Right lobe of liver (tissue), 6 donors: ENCODE measurements at regions not wholly inside any gene's neighbourhood (a gene's known extent, or its start where the extent isn't known, plus 50 kb on each side); places are given as distances from the start of the nearest gene placed in this dataset.

ENCODE experiments used
- ATAC-seq, 4 donors: fragments of 200-7000 bp; cut with Tn5 transposase; one replicate each; pipeline ENCODE4 v1.9.1; 2020; ENCODE audit warnings: mild to moderate bottlenecking in 4 of 4, moderate library complexity in 4 of 4
- DNase-seq, 3 donors: peaks; one replicate each; pipeline ENCODE4 v3.0.0-alpha.2; 2020
- H3K27ac ChIP-seq, 3 donors: fragments of 200-600 bp; one replicate each; pipeline ENCODE4 v1.8.0; 2022
- H3K27me3 ChIP-seq, 2 donors: fragments of 200-600 bp; one replicate each; pipeline ENCODE4 v1.8.0; 2022
- H3K36me3 ChIP-seq, 4 donors: fragments of 200-600 bp; sonication (generic) in 1 of 4; one replicate each; pipeline versions ENCODE4 v1.5.1 to v1.8.0; 2017 to 2022; ENCODE audit warnings: control low read depth in 1 of 4
- H3K4me1 ChIP-seq, 4 donors: fragments of 200-600 bp; sonication (generic) in 1 of 4; one replicate each; pipeline versions ENCODE4 v1.5.1 to v1.8.0; 2017 to 2022; ENCODE audit warnings: control low read depth in 1 of 4
- H3K4me3 ChIP-seq, 3 donors: fragments of 200-600 bp; one replicate each; pipeline ENCODE4 v1.8.0; 2022
- H3K9me3 ChIP-seq, 4 donors: fragments of 200-600 bp; sonication (generic) in 1 of 4; one replicate each; pipeline versions ENCODE4 v1.5.1 to v1.8.0; 2017 to 2022; ENCODE audit warnings: control low read depth in 1 of 4
- POLR2A ChIP-seq: fragments of 450-650 bp; IDR thresholded peaks from one replicate; pipeline ENCODE4 v1.6.1; 2017; ENCODE audit warnings: antibody characterized with exemption, mild to moderate bottlenecking
- WGBS: methylation state at CpG from one replicate; pipeline ENCODE4 v1.1.6; 2018; ENCODE audit warnings: low coverage, low lambda C conversion rate; ENCODE audit not compliant: insufficient coverage; ENCODE audit errors: missing lambda C conversion rate; 5-methylcytosine and 5-hydroxymethylcytosine counted together
- intact Hi-C, 2 donors: fragments of 100-400 bp; cut with DNase I; formaldehyde crosslinking; loops; one replicate each; pipeline versions ENCODE4 v1.11.2 to v1.14.1; 2022
- TF ChIP-seq, protein P1 (sequence below), 4 donors: fragments of 200-600 bp in 3 of 4; fragments of 450-650 bp in 1 of 4; IDR thresholded peaks; one replicate each; pipeline versions ENCODE4 v1.5.1 to v1.8.0; 2016 to 2022; ENCODE audit warnings: antibody characterized with exemption in 4 of 4, mild to moderate bottlenecking in 2 of 4
- donor health status: DM: no; HTN: yes; CAD: no.
- donor health status: DM: no; HTN: no; CAD: no.
- donor health status: DM: no; HTN: no; CAD: no.
- donor health status: DM: no; HTN: yes; CAD: no.
- donor health status: DM: no; HTN: yes; CAD: no.

DNA sequence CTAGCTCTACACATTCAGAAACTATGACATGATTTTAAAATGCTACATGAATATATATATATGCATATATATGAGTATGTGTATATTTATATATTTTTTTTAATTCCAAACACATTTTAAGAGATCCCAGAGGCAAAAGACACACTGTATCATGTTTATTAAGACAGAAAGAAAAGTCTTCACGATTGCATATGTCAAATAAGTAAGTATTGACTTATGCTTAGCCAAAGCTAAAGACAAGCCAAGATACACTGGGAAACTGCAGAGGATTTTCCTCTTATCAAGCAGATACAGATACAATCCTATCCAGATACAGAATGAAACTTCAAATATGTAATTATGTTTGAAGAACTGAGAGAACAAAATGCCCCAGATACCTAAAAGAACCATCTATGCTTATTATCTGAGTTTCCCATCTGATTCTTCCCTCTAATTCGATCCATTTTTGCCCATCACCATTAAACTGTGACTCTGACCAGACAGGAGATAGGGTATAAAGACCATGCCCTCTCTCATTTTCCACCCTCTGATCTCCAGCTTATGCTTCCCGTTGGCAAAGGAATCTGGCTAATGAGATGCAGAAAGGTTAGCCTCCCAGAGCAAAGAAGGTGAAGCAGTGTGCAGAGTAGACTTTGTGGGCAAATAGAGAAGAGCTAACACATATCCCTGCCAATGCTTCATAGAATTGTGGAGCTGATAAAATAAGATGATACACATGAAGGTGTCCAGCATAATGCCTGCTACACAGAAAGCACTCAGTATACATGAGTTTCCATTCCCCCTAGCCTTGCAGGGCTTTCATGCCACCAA is 131.0 kb upstream of the TARS1 start:
- Histone ChIP-seq H3K9me3 (no peaks in the 10 kb centered on the region), H3K27me3 (no peaks in the 10 kb centered on the region), H3K27ac (no peak overlapping the region), H3K4me3 (no peak overlapping the region), H3K36me3 (no peaks in the 10 kb centered on the region), H3K4me1 (peaks cover 0 to 15% (median 7%) of the 10 kb centered on the region in 4 donors)
- WGBS: 37% methylated on average over 3 of the region's 3 CpGs
- intact Hi-C loops: no loop called here
- ATAC-seq: peak in 3 of 4 donors; percentile 33 to 69 (median 41)
- DNase-seq: no peak
- TF ChIP-seq POLR2A: no peak
- TF ChIP-seq, protein P1, sequence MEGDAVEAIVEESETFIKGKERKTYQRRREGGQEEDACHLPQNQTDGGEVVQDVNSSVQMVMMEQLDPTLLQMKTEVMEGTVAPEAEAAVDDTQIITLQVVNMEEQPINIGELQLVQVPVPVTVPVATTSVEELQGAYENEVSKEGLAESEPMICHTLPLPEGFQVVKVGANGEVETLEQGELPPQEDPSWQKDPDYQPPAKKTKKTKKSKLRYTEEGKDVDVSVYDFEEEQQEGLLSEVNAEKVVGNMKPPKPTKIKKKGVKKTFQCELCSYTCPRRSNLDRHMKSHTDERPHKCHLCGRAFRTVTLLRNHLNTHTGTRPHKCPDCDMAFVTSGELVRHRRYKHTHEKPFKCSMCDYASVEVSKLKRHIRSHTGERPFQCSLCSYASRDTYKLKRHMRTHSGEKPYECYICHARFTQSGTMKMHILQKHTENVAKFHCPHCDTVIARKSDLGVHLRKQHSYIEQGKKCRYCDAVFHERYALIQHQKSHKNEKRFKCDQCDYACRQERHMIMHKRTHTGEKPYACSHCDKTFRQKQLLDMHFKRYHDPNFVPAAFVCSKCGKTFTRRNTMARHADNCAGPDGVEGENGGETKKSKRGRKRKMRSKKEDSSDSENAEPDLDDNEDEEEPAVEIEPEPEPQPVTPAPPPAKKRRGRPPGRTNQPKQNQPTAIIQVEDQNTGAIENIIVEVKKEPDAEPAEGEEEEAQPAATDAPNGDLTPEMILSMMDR (IDR thresholded peaks at IDR 0.05): no peak

DNA sequence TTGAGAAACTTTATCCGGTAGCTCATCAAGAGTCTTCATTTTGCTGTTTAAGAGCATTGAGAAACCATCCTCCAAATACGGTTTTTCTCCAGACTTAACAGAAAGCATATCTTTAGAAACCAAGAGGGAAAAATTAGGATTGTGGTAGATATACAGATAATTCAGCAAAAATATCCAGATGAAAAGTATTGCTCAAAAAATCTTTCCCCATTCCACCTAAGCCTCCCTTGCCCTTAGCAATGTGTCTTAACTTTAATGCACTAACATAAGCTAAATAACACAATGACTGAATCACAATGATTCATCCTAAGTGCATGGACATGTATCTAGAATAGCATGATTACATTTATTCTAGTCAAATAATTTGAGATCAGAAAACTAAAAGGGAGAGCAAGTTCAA is 130.3 kb upstream of the TARS1 start:
- Histone ChIP-seq H3K27ac (no peak overlapping the region), H3K27me3 (no peaks in the 10 kb centered on the region), H3K4me1 (peaks cover 0 to 15% (median 7%) of the 10 kb centered on the region in 4 donors), H3K36me3 (no peaks in the 10 kb centered on the region), H3K4me3 (no peak overlapping the region), H3K9me3 (no peaks in the 10 kb centered on the region)
- 85% methylated on average over 2 of the region's 2 CpGs for WGBS
- TF ChIP-seq, protein P1 (IDR thresholded peaks at IDR 0.05): no peak
- TF ChIP-seq POLR2A: no peak
- ATAC-seq: no peak
- no peak for DNase-seq
- intact Hi-C loops: no loop called here

DNA sequence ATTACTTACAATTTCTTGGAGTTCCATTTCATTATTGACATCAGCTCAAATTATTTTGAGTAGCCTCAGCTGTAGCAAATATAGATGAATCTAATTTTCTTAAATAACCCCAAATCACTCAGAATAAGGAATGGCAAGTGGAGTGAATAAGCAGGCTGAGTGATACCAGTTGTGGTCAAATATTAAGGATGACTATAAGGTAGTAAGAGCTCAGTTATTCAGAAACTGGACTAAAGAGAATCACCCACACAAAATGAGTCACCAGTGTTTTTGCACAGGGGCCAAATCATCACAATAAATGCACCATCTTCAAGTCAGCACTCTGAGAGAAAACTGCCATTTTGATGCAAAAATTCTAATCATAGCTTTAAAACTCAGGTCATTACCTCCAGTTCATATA is 128.9 kb upstream of the TARS1 start:
- peaks cover 0 to 15% (median 7%) of the 10 kb centered on the region in 4 donors for H3K4me1 ChIP-seq
- ATAC-seq (no peak), DNase-seq (no peak)
- no peaks in the 10 kb centered on the region for H3K27me3 ChIP-seq
- H3K9me3 ChIP-seq: no peaks in the 10 kb centered on the region
- no peaks in the 10 kb centered on the region for H3K36me3 ChIP-seq
- TF ChIP-seq POLR2A: no peak
- TF ChIP-seq, protein P1 (IDR thresholded peaks at IDR 0.05): no peak
- no peak overlapping the region for H3K27ac ChIP-seq
- no peak overlapping the region for H3K4me3 ChIP-seq
- intact Hi-C loops: no loop called here

DNA sequence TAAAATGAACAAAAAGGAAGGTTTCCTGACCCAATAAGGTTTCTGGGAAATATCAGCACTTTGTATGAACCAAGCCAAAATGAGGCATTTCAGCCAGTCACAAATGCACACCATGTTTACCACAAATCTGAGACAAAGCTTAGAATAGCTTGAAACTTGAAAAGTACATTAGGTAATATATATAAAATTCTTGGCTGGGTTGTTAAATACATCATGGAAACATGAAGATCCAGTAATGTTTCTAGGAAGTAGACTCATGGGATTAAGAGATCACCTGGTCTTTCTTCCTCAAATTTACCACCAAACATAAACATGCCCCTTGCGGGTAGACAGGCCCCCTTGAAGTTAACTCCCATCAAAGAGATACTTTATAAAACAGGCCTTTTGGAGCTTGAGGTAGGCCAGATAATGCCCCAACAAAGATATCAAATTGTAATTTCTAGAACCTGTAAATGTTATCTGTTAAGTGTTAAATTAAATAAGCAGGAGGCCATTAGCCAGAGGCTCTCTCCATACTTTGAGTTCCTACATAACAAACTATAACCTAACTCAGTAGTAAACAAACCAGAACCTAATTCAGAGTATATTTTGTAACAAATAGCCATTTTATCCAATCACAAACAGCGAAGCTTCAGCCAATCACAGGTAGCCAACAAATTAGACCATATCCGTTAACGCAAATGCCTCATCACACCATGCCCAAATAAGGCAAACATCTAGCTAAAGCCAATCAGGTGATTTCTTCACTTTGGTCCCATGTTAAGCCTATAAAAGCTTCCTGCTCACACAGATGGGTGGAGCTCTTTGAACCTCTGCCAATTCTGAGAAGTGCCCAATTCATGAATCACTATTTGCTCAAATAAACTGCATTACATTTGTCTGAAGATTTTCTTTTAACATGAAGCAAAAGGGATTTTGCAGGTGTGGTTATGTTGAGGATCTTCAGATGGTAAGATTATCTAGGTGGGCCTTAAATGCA is 127.9 kb upstream of the TARS1 start:
- TF ChIP-seq, protein P1 (IDR thresholded peaks at IDR 0.05): no peak
- no peak for TF ChIP-seq POLR2A
- H3K36me3 ChIP-seq: no peaks in the 10 kb centered on the region
- ATAC-seq (peak in 1 of 4 donors; percentile 27), DNase-seq (no peak)
- intact Hi-C loops: no loop called here
- H3K4me1 ChIP-seq: peaks cover 0 to 15% (median 7%) of the 10 kb centered on the region in 4 donors
- no peaks in the 10 kb centered on the region for H3K27me3 ChIP-seq
- no peak overlapping the region for H3K27ac ChIP-seq
- 91% methylated on average over 4 of the region's 4 CpGs for WGBS
- no peak overlapping the region for H3K4me3 ChIP-seq
- H3K9me3 ChIP-seq: no peaks in the 10 kb centered on the region
